ENCODE measurements at regions not wholly inside any gene's neighbourhood (a gene's known extent, or its start where the extent isn't known, plus 50 kb on each side); places are given as distances from the start of the nearest gene placed in this dataset.

- no peak overlapping the region for H3K9ac ChIP-seq (ENCODE audit: low read length)
- no peaks in the 10 kb centered on the region for H3K9me2 ChIP-seq (replicated peaks; ENCODE audit: low read length)
- no peaks in the 10 kb centered on the region for H3K4me1 ChIP-seq (ENCODE audit: insufficient read depth, low read length)
- ATAC-seq: no peak
- no peaks in the 10 kb centered on the region for H4K20me1 ChIP-seq (ENCODE audit: low read length)
- H3K79me2 ChIP-seq (ENCODE audit: low read length): no peaks in the 10 kb centered on the region
- ChIA-PET CTCF (no interaction called here), POLR2A (ENCODE audit: unreplicated experiment) (no interaction called here)
- H3K36me3 ChIP-seq (ENCODE audit: low read depth, low read length): no peaks in the 10 kb centered on the region
- H2AFZ ChIP-seq (ENCODE audit: low read length): no peak overlapping the region
- intact Hi-C loops (cut with micrococcal nuclease): no loop called here
- no peak for DNase-seq
- H3K4me2 ChIP-seq (ENCODE audit: low read length): no peak overlapping the region
- H3K4me3 ChIP-seq (ENCODE audit: low read length): no peak overlapping the region
- peaks cover 9% of the 10 kb centered on the region; the same call in 1 of the 2 replicates for H3K27me3 ChIP-seq (ENCODE audit: low read length)
- no TSS peak for BruUV-seq (replicated peaks)
- H3K9me3 ChIP-seq (ENCODE audit: low read length): no peaks in the 10 kb centered on the region
- TF ChIP-seq CTCF (conservative IDR thresholded peaks at IDR 0.05; ENCODE audit: low read depth, low read length) (no peak), EZH2phosphoT487 (IDR thresholded peaks at IDR 0.05; ENCODE audit: borderline replicate concordance, low read length) (no peak), EZH2 (IDR thresholded peaks at IDR 0.05; ENCODE audit: low read length, unreplicated experiment) (no peak)
- H3F3A ChIP-seq (ENCODE audit: low read length, unreplicated experiment): no peaks in the 10 kb centered on the region
- H3K27ac ChIP-seq (ENCODE audit: low read length): no peak overlapping the region
Measured at GRCh38 chr4:57206172-57206571, 96.0 kb upstream of the IGFBP7 start.

GRCh38 chr4:57205580-57205979 lies 95.4 kb upstream of the IGFBP7 start:
- Histone ChIP-seq H3K4me1 (ENCODE audit: insufficient read depth, low read length) (no peaks in the 10 kb centered on the region), H3K9ac (ENCODE audit: low read length) (no peak overlapping the region), H4K20me1 (ENCODE audit: low read length) (no peaks in the 10 kb centered on the region), H3F3A (ENCODE audit: low read length, unreplicated experiment) (no peaks in the 10 kb centered on the region), H3K27me3 (ENCODE audit: low read length) (peaks cover 15% of the 10 kb centered on the region; the same call in 1 of the 2 replicates), H3K36me3 (ENCODE audit: low read depth, low read length) (no peaks in the 10 kb centered on the region), H2AFZ (ENCODE audit: low read length) (no peak overlapping the region), H3K9me3 (ENCODE audit: low read length) (no peaks in the 10 kb centered on the region), H3K4me2 (ENCODE audit: low read length) (no peak overlapping the region), H3K9me2 (replicated peaks; ENCODE audit: low read length) (no peaks in the 10 kb centered on the region), H3K27ac (ENCODE audit: low read length) (no peak overlapping the region), H3K4me3 (ENCODE audit: low read length) (no peak overlapping the region), H3K79me2 (ENCODE audit: low read length) (no peaks in the 10 kb centered on the region)
- TF ChIP-seq EZH2 (IDR thresholded peaks at IDR 0.05; ENCODE audit: low read length, unreplicated experiment) (no peak), EZH2phosphoT487 (IDR thresholded peaks at IDR 0.05; ENCODE audit: borderline replicate concordance, low read length) (no peak), CTCF (conservative IDR thresholded peaks at IDR 0.05; ENCODE audit: low read depth, low read length) (no peak)
- ATAC-seq: no peak
- CTCF ChIA-PET: interaction anchor here (0.6 kb wide), 1 partner anchor 1751 kb away, joined by 6 read pairs; no protein-coding TSS in a partner anchor
- intact Hi-C loops (cut with micrococcal nuclease): no loop called here
- no TSS peak for BruUV-seq (replicated peaks)
- DNase-seq: no peak
- POLR2A ChIA-PET (ENCODE audit: unreplicated experiment): no interaction called here

DNA sequence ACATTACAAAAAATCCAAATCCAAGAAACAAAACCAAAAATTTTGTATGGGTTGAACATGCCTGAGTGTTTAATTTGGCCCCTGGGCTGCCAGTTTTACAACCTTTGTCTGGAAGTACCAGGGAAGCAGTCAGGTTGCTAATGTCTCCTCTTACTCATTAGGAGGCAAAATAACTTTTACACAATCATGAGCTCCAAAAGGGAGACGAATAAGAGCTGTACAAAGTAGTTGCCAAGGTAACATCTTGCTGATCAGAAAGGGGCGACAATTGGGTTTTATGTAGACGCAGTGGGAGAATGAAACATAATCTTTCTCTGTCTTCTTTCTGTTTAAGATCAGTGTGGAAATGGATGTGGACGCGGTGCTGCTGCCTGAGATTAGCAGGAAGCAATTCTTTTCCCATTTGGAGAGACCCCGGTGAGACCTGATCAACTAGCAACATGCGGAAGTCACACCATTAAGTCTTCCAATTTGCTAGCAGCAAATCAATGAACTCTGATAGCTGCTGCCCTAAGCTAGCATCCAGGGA lies 90.7 kb upstream of the IGFBP7 start:
- no peaks in the 10 kb centered on the region for H3K9me2 ChIP-seq (replicated peaks; ENCODE audit: low read length)
- CTCF ChIA-PET: no interaction called here
- H3K9ac ChIP-seq (ENCODE audit: low read length): no peak overlapping the region
- ATAC-seq: no peak
- no peaks in the 10 kb centered on the region for H3F3A ChIP-seq (ENCODE audit: low read length, unreplicated experiment)
- H2AFZ ChIP-seq (ENCODE audit: low read length): no peak overlapping the region
- DNase-seq: no peak
- no peaks in the 10 kb centered on the region for H3K9me3 ChIP-seq (ENCODE audit: low read length)
- TF ChIP-seq CTCF (conservative IDR thresholded peaks at IDR 0.05; ENCODE audit: low read depth, low read length) (no peak), EZH2 (IDR thresholded peaks at IDR 0.05; ENCODE audit: low read length, unreplicated experiment) (no peak), EZH2phosphoT487 (IDR thresholded peaks at IDR 0.05; ENCODE audit: borderline replicate concordance, low read length) (no peak)
- no peaks in the 10 kb centered on the region for H4K20me1 ChIP-seq (ENCODE audit: low read length)
- no TSS peak for BruUV-seq (replicated peaks)
- H3K4me2 ChIP-seq (ENCODE audit: low read length): no peak overlapping the region
- peaks cover 20% of the 10 kb centered on the region; the same call in 1 of the 2 replicates for H3K27me3 ChIP-seq (ENCODE audit: low read length)
- no peak overlapping the region for H3K4me3 ChIP-seq (ENCODE audit: low read length)
- no peaks in the 10 kb centered on the region for H3K79me2 ChIP-seq (ENCODE audit: low read length)
- POLR2A ChIA-PET (ENCODE audit: unreplicated experiment): no interaction called here
- intact Hi-C loops (cut with micrococcal nuclease): no loop called here
- H3K27ac ChIP-seq (ENCODE audit: low read length): no peak overlapping the region
- H3K4me1 ChIP-seq (ENCODE audit: insufficient read depth, low read length): no peaks in the 10 kb centered on the region
- no peaks in the 10 kb centered on the region for H3K36me3 ChIP-seq (ENCODE audit: low read depth, low read length)

All from PC-3 (cell line).